ENCODE measurements at regions not wholly inside any gene's neighbourhood (a gene's known extent, or its start where the extent isn't known, plus 50 kb on each side); places are given as distances from the start of the nearest gene placed in this dataset.

DNA sequence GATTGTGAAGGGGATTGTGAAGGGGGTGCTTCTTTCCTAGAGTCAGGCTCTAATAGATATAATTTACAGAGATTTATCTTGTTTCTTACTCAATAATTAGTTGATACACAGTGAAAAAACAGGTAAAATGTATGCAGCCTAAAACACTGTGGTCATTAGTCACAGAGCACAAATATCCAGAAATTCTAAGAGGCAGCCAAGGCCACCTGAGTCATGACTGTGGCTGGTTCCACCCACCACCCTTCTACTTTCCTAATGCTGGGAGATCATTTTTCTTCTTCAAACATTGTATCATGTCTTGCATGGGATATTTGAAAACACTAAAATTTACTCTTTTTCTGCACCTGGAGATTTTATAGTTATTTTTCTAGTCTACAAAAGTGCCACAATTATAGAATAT lies 181.6 kb downstream of the OTOR start:
- TF ChIP-seq, protein P1, sequence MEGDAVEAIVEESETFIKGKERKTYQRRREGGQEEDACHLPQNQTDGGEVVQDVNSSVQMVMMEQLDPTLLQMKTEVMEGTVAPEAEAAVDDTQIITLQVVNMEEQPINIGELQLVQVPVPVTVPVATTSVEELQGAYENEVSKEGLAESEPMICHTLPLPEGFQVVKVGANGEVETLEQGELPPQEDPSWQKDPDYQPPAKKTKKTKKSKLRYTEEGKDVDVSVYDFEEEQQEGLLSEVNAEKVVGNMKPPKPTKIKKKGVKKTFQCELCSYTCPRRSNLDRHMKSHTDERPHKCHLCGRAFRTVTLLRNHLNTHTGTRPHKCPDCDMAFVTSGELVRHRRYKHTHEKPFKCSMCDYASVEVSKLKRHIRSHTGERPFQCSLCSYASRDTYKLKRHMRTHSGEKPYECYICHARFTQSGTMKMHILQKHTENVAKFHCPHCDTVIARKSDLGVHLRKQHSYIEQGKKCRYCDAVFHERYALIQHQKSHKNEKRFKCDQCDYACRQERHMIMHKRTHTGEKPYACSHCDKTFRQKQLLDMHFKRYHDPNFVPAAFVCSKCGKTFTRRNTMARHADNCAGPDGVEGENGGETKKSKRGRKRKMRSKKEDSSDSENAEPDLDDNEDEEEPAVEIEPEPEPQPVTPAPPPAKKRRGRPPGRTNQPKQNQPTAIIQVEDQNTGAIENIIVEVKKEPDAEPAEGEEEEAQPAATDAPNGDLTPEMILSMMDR (conservative IDR thresholded peaks at IDR 0.05; ENCODE audit: low read length) = no peak
- no peak for TF ChIP-seq EZH2phosphoT487 (IDR thresholded peaks at IDR 0.05; ENCODE audit: borderline replicate concordance, low read depth, low read length)

All from OCI-LY7 (cell line).